K562 (cell line): ENCODE measurements at regions not wholly inside any gene's neighbourhood (a gene's known extent, or its start where the extent isn't known, plus 50 kb on each side); places are given as distances from the start of the nearest gene placed in this dataset.

ENCODE experiments used
- ATAC-seq: fragments of 200-7000 bp; cut with Tn5 transposase; 3 replicates; pipeline ENCODE4 v1.9.1; 2020; ENCODE audit warnings: moderate library complexity
- BruUV-seq: library from RNA; stranded (reverse); fragments of 400-500 nt; replicated peaks from 2 replicates; lab custom pipeline; 2021; lab: Mats Ljungman, UMichigan
- CTCF ChIA-PET: fragments of 300-600 bp; formaldehyde crosslinking; extraction: SDS; loops from one replicate; lab custom pipeline; 2021; ENCODE audit warnings: low intra/inter-chr PET ratio; lab: Yijun Ruan, JAX
- POLR2A ChIA-PET: fragments of 300-600, 350-650 bp; sonication (Branson Sonifier 250); formaldehyde crosslinking; extraction: SDS; loops from one replicate; lab custom pipeline; 2021; ENCODE audit warnings: antibody characterized with exemption, inconsistent platforms; lab: Yijun Ruan, JAX
- DNase-seq, 4 experiments: peaks; one replicate each; pipeline versions ENCODE4 v3.0.0 to v3.0.0-alpha.2; 2011 to 2018; ENCODE audit warnings: low spot score in 3 of 4, mixed read lengths in 3 of 4; ENCODE audit errors: extremely low read depth in 1 of 4
- FAIRE-seq: peaks from 2 replicates; lab custom pipeline; 2011; peaks lifted over from hg19 to GRCh38; lab: Jason Lieb, UNC
- H2AFZ ChIP-seq: 2 replicates; pipeline ENCODE4 v1.6.0; 2011; ENCODE audit warnings: low read depth, low read length, control low read depth, inconsistent platforms
- H3K27ac ChIP-seq: fragments of 200-600 bp; 3 replicates; pipeline ENCODE4 v1.8.0; 2011; ENCODE audit warnings: low read depth, mild to moderate bottlenecking, control low read depth, inconsistent platforms, low read length, moderate library complexity, mixed read lengths; ENCODE audit errors: extremely low read depth
- H3K27me3 ChIP-seq, 2 experiments: fragments of 300-600 bp in 1 of 2; 2 replicates in 1 of 2; 3 replicates in 1 of 2; pipeline versions ENCODE4 v1.6.0 to v1.8.0; 2011; ENCODE audit warnings: inconsistent platforms in 2 of 2, low read length in 2 of 2, mild to moderate bottlenecking in 1 of 2, mixed read lengths in 1 of 2, moderate library complexity in 1 of 2; ENCODE audit not compliant: control insufficient read depth in 2 of 2, insufficient read depth in 2 of 2
- H3K36me3 ChIP-seq: fragments of 300-600 bp; 3 replicates; pipeline ENCODE4 v1.8.0; 2011; ENCODE audit warnings: mild to moderate bottlenecking, low read length, inconsistent platforms; ENCODE audit not compliant: control insufficient read depth, insufficient read depth
- H3K4me1 ChIP-seq, 2 experiments: fragments of 200-600 bp in 1 of 2; replicated peaks in 1 of 2; 2 replicates in 1 of 2; 3 replicates in 1 of 2; pipeline versions ENCODE4 v1.5.1 to v1.8.0; 2011; ENCODE audit warnings: inconsistent platforms in 2 of 2, low read length in 2 of 2, mild to moderate bottlenecking in 1 of 2, mixed read lengths in 1 of 2, moderate library complexity in 1 of 2; ENCODE audit not compliant: control insufficient read depth in 2 of 2, insufficient read depth in 2 of 2
- H3K4me2 ChIP-seq: 2 replicates; pipeline ENCODE4 v1.6.1; 2011; ENCODE audit warnings: low read length, control low read depth, inconsistent platforms, mixed read lengths; ENCODE audit not compliant: insufficient read depth
- H3K4me3 ChIP-seq: fragments of 200-600 bp; sonication (generic), shearing (Covaris generic); 2 replicates; pipeline ENCODE4 v1.5.1; 2016; ENCODE audit warnings: control low read depth, inconsistent platforms
- H3K79me2 ChIP-seq: fragments of 200-600 bp; 3 replicates; pipeline ENCODE4 v1.8.0; 2011; ENCODE audit warnings: low read length, inconsistent platforms; ENCODE audit not compliant: control insufficient read depth, insufficient read depth
- H3K9ac ChIP-seq, 2 experiments: 2 replicates each; pipeline versions ENCODE4 v1.6.0 to v1.6.1; 2011; ENCODE audit warnings: low read depth in 2 of 2, low read length in 2 of 2, control low read depth in 1 of 2, inconsistent platforms in 1 of 2, mild to moderate bottlenecking in 1 of 2, mixed read lengths in 1 of 2; ENCODE audit not compliant: insufficient read depth in 1 of 2
- H3K9me1 ChIP-seq: one replicate; pipeline ENCODE4 v1.6.0; 2011; ENCODE audit warnings: inconsistent platforms, mild to moderate bottlenecking, low read length, moderate library complexity; ENCODE audit not compliant: control insufficient read depth, insufficient read depth
- H3K9me3 ChIP-seq: replicated peaks from 2 replicates; pipeline ENCODE4 v1.5.1; 2011; ENCODE audit warnings: low read depth, low read length, inconsistent platforms; ENCODE audit not compliant: control insufficient read depth, insufficient read depth
- H4K20me1 ChIP-seq: replicated peaks from 2 replicates; pipeline ENCODE4 v1.6.1; 2011; ENCODE audit warnings: low read length, inconsistent platforms, mixed read lengths; ENCODE audit not compliant: control insufficient read depth, insufficient read depth
- BCOR ChIP-seq: fragments of 450-650 bp; IDR thresholded peaks from 2 replicates; pipeline ENCODE4 v1.6.1; 2016
- CHD1 ChIP-seq: fragments of 200-600 bp; sonication (generic); IDR thresholded peaks from one replicate; pipeline ENCODE4 v1.6.1; 2012; ENCODE audit warnings: mild to moderate bottlenecking, moderate library complexity, low read length, inconsistent platforms
- CHD4 ChIP-seq: fragments of 200-600 bp; sonication (generic); IDR thresholded peaks from 3 replicates; pipeline ENCODE4 v1.6.1; 2012; ENCODE audit warnings: low read depth, mild to moderate bottlenecking, mixed read lengths, low read length, inconsistent platforms; ENCODE audit not compliant: insufficient read depth, insufficient replicate concordance, poor library complexity, severe bottlenecking
- DLX4 ChIP-seq: fragments of 250-450 bp; sonication (Bioruptor Pico); IDR thresholded peaks from 2 replicates; pipeline ENCODE4 v1.6.1; 2021; ENCODE audit warnings: mild to moderate bottlenecking
- HDAC8 ChIP-seq: fragments of 450-650 bp; IDR thresholded peaks from 2 replicates; pipeline ENCODE4 v1.6.1; 2016; ENCODE audit warnings: mild to moderate bottlenecking, missing genetic modification characterization, moderate library complexity, missing compliant biosample characterization
- HNRNPLL ChIP-seq: fragments of 200-400 bp; formaldehyde crosslinking; IDR thresholded peaks from 2 replicates; pipeline ENCODE4 v1.6.1; 2017; ENCODE audit warnings: low read length, low read depth, mild to moderate bottlenecking; ENCODE audit not compliant: poor library complexity, severe bottlenecking
- L3MBTL2 ChIP-seq: fragments of 450-650 bp; IDR thresholded peaks from 2 replicates; pipeline ENCODE4 v1.6.1; 2016; ENCODE audit warnings: mild to moderate bottlenecking, moderate library complexity
- MAFK ChIP-seq: IDR thresholded peaks from 2 replicates; pipeline ENCODE4 v1.6.1; 2011; ENCODE audit warnings: low read length, improper control_type of control experiment
- NBN ChIP-seq: fragments of 450-650 bp; IDR thresholded peaks from 2 replicates; pipeline ENCODE4 v1.6.1; 2016; ENCODE audit warnings: low read depth, mild to moderate bottlenecking
- NFIC ChIP-seq: fragments of 450-650 bp; IDR thresholded peaks from 2 replicates; pipeline ENCODE4 v1.6.1; 2017; ENCODE audit warnings: mild to moderate bottlenecking, inconsistent platforms
- NFYB ChIP-seq: IDR thresholded peaks from 2 replicates; pipeline ENCODE4 v1.6.1; 2011; ENCODE audit warnings: mild to moderate bottlenecking, moderate library complexity; ENCODE audit not compliant: insufficient read length; ENCODE audit errors: extremely low read depth
- RHOXF2B ChIP-seq: fragments of 250-450 bp; sonication (Bioruptor Pico); conservative IDR thresholded peaks from 2 replicates; pipeline ENCODE4 v1.5.1; 2021
- U2AF2 ChIP-seq: fragments of 200-400 bp; formaldehyde crosslinking; optimal IDR thresholded peaks from 2 replicates; pipeline ENCODE3; 2017; ENCODE audit warnings: low read depth, mild to moderate bottlenecking, low read length
- YY1 ChIP-seq, 3 experiments: IDR thresholded peaks; 2 replicates each; pipeline ENCODE4 v1.6.1; 2011; ENCODE audit warnings: low read length in 2 of 3, mild to moderate bottlenecking in 2 of 3, moderate library complexity in 2 of 3, borderline replicate concordance in 1 of 3, control low read depth in 1 of 3, low read depth in 1 of 3; ENCODE audit not compliant: insufficient read depth in 3 of 3, insufficient replicate concordance in 2 of 3, control insufficient read depth in 1 of 3, insufficient read length in 1 of 3; ENCODE audit errors: extremely low read depth in 1 of 3
- ZBTB1 ChIP-seq: sonication (generic); formaldehyde crosslinking; IDR thresholded peaks from 2 replicates; pipeline ENCODE4 v1.8.1; 2023; ENCODE audit warnings: missing genetic modification reagents, low read depth, mild to moderate bottlenecking, borderline replicate concordance
- ZEB2 ChIP-seq: fragments of 450-650 bp; IDR thresholded peaks from 2 replicates; pipeline ENCODE4 v1.6.1; 2016
- WGBS: fragments of 100-300 bp; shearing (Covaris generic); methylation state at CpG from one replicate; pipeline ENCODE4 v1.1.6; 2016; ENCODE audit warnings: low coverage, mixed read lengths; ENCODE audit not compliant: insufficient coverage; ENCODE audit errors: missing lambda C conversion rate; 5-methylcytosine and 5-hydroxymethylcytosine counted together
- in situ Hi-C: fragments of 300-500 bp; cut with MboI; formaldehyde crosslinking; loops from 4 replicates; pipeline ENCODE4 v1.15.0; 2018; ENCODE audit warnings: inconsistent platforms, mixed read lengths
- intact Hi-C: fragments of 100-400 bp; cut with micrococcal nuclease; formaldehyde crosslinking; loops from 2 replicates; pipeline ENCODE4 v1.14.2; 2022
- TF ChIP-seq, protein P1 (sequence below): fragments of 250-450 bp; sonication (Bioruptor Pico); IDR thresholded peaks from 2 replicates; pipeline ENCODE4 v1.4.0; 2020; ENCODE audit warnings: mild to moderate bottlenecking, moderate library complexity

DNA sequence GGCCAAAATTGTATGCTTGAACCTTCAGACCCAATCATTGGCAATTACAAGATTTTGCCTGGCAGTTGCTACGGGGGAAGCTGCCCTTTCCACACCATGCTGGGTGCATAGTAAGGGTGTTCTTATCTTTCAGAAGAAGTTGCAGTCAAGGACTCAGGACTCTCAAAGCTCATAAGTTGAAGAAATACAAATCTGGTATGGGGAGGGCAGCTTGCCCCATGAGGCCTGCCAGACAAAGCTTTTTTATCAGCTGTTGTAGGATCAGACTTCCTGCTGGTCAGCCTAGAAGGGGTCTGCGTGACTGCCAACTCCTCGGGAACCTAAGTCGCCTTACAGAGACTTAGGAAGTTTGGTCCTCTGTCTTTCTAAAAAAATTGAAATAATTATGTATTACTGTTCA, 174.9 kb upstream of the TECRL start:
- no peak for TF ChIP-seq CHD1
- TF ChIP-seq NFIC = 0 out of 2 replicates have a peak, but pooled peaks have one; percentile 26
- no peak for TF ChIP-seq ZBTB1
- TF ChIP-seq RHOXF2B (CRISPR knock-in tag) = no peak
- TF ChIP-seq MAFK = no peak

GRCh38 chr4:64582492-64582891, 173.2 kb upstream of the TECRL start:
- H3K4me2 ChIP-seq = no peak overlapping the region
- no peaks in the 10 kb centered on the region for H3K36me3 ChIP-seq
- no peaks in the 10 kb centered on the region for H3K9me3 ChIP-seq
- H3K9ac ChIP-seq = no peak overlapping the region
- no peaks in the 10 kb centered on the region for H3K9me1 ChIP-seq
- ChIA-PET POLR2A (no interaction called here), CTCF (no interaction called here)
- no TSS peak for BruUV-seq
- DNase-seq (no peak), FAIRE-seq (no peak), ATAC-seq (no peak)
- H3K27me3 ChIP-seq = no peaks in the 10 kb centered on the region
- H3K79me2 ChIP-seq = no peaks in the 10 kb centered on the region
- in situ Hi-C loops = no loop called here
- H4K20me1 ChIP-seq = no peaks in the 10 kb centered on the region
- no peak overlapping the region for H2AFZ ChIP-seq
- WGBS = 0% methylated on average over 2 of the region's 3 CpGs
- intact Hi-C loops = no loop called here
- H3K4me1 ChIP-seq = no peaks in the 10 kb centered on the region
- no peak overlapping the region for H3K27ac ChIP-seq
- H3K4me3 ChIP-seq = no peak overlapping the region
- TF ChIP-seq HDAC8 (tag) (no peak), YY1 (IDR thresholded peaks at IDR 0.05; ENCODE audit: borderline replicate concordance in 1 of 3, control insufficient read depth in 1 of 3, extremely low read depth in 1 of 3, insufficient read depth in 3 of 3, insufficient read length in 1 of 3, insufficient replicate concordance in 2 of 3, low read depth in 1 of 3, low read length in 2 of 3) (no peak), HNRNPLL (no peak), ZEB2 (no peak), DLX4 (CRISPR knock-in tag) (no peak), NFYB (no peak), U2AF2 (no peak), BCOR (no peak), NBN (no peak), CHD4 (no peak), L3MBTL2 (no peak)
- TF ChIP-seq, protein P1, sequence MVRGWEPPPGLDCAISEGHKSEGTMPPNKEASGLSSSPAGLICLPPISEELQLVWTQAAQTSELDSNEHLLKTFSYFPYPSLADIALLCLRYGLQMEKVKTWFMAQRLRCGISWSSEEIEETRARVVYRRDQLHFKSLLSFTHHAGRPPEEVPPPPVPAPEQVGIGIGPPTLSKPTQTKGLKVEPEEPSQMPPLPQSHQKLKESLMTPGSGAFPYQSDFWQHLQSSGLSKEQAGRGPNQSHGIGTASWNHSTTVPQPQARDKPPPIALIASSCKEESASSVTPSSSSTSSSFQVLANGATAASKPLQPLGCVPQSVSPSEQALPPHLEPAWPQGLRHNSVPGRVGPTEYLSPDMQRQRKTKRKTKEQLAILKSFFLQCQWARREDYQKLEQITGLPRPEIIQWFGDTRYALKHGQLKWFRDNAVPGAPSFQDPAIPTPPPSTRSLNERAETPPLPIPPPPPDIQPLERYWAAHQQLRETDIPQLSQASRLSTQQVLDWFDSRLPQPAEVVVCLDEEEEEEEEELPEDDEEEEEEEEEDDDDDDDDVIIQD (CRISPR knock-in tag) = no peak

More for the DNA sequence above, 174.9 kb upstream of the TECRL start:
- Histone ChIP-seq H3K4me3 (no peak overlapping the region), H3K36me3 (no peaks in the 10 kb centered on the region), H3K27me3 (no peaks in the 10 kb centered on the region), H3K9ac (no peak overlapping the region), H3K9me1 (no peaks in the 10 kb centered on the region), H4K20me1 (no peaks in the 10 kb centered on the region), H3K9me3 (no peaks in the 10 kb centered on the region), H3K27ac (no peak overlapping the region), H2AFZ (no peak overlapping the region), H3K79me2 (no peaks in the 10 kb centered on the region), H3K4me2 (no peak overlapping the region), H3K4me1 (no peaks in the 10 kb centered on the region)
- CTCF ChIA-PET = no interaction called here
- in situ Hi-C loops = no loop called here
- FAIRE-seq = no peak
- intact Hi-C loops = no loop called here
- WGBS = 12% methylated on average over 4 of the region's 4 CpGs
- ATAC-seq = no peak
- no peak for DNase-seq
- BruUV-seq = no TSS peak
- POLR2A ChIA-PET = no interaction called here
